Colonic mucosa (tissue), 4 donors: ENCODE measurements at regions not wholly inside any gene's neighbourhood (a gene's known extent, or its start where the extent isn't known, plus 50 kb on each side); places are given as distances from the start of the nearest gene placed in this dataset.

Experiments
- DNase-seq: peaks from one replicate; pipeline ENCODE4 v3.0.0-alpha.2; 2020
- H3K27ac ChIP-seq: fragments of 200-600 bp; one replicate; pipeline ENCODE4 v1.8.0; 2021
- H3K27me3 ChIP-seq: fragments of 200-600 bp; one replicate; pipeline ENCODE4 v1.8.0; 2021
- H3K36me3 ChIP-seq: fragments of 200-600 bp; one replicate; pipeline ENCODE4 v1.8.0; 2021
- H3K4me1 ChIP-seq: fragments of 200-600 bp; one replicate; pipeline ENCODE4 v1.8.0; 2021; ENCODE audit warnings: mild to moderate bottlenecking
- H3K4me3 ChIP-seq: fragments of 200-600 bp; one replicate; pipeline ENCODE4 v1.8.0; 2021
- H3K9ac ChIP-seq, 2 donors: one replicate each; pipeline ENCODE4 v1.7.0; 2013; ENCODE audit warnings: control low read depth in 2 of 2, low read depth in 2 of 2, low read length in 2 of 2
- H3K9me3 ChIP-seq: fragments of 200-600 bp; one replicate; pipeline ENCODE4 v1.8.0; 2021
- CTCF ChIP-seq: fragments of 200-600 bp; IDR thresholded peaks from one replicate; pipeline ENCODE4 v1.8.0; 2022; ENCODE audit warnings: antibody characterized with exemption, mild to moderate bottlenecking
- intact Hi-C: fragments of 100-400 bp; cut with DNase I; formaldehyde crosslinking; loops from one replicate; pipeline ENCODE4 v1.14.1; 2022
- donor health status: healthy.
- donor health status: DM: no; HTN: no; CAD: no.
- donor health status: DM: no; HTN: no; CAD: no.

DNA sequence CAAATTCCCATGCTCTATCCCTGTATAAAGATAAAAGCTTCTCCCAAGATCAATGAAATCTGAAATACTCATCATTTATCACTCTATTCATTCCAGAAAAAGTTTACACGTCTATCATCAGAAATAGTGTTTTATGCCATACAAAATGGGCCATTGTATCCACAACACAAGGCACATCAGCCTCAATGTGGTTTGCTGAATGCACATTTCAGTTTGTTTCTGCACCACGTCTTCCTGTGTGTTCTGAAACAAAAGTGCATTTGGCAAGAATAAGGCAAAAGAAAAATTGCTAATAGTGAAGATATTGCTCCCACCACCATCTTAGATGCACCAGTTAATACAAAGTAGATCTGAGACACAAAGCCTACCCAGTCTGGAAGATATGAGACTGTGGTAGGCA lies 89.6 kb upstream of the ETS2 start:
- intact Hi-C loops = no loop called here
- no peak for TF ChIP-seq CTCF
- no peaks in the 10 kb centered on the region for H3K4me1 ChIP-seq
- DNase-seq = no peak
- no peak overlapping the region for H3K9ac ChIP-seq
- H3K27ac ChIP-seq = no peak overlapping the region
- H3K4me3 ChIP-seq = no peak overlapping the region
- H3K9me3 ChIP-seq = no peaks in the 10 kb centered on the region
- H3K27me3 ChIP-seq = no peaks in the 10 kb centered on the region
- no peaks in the 10 kb centered on the region for H3K36me3 ChIP-seq

GRCh38 chr21:38716942-38717341 lies 88.8 kb upstream of the ETS2 start:
- Histone ChIP-seq H3K36me3 (no peaks in the 10 kb centered on the region), H3K4me3 (no peak overlapping the region), H3K27me3 (no peaks in the 10 kb centered on the region), H3K9me3 (no peaks in the 10 kb centered on the region), H3K4me1 (no peaks in the 10 kb centered on the region), H3K9ac (no peak overlapping the region), H3K27ac (no peak overlapping the region)
- no peak for TF ChIP-seq CTCF
- DNase-seq = no peak
- intact Hi-C loops = no loop called here

GRCh38 chr21:38718481-38718880 lies 87.2 kb upstream of the ETS2 start:
- no peak overlapping the region for H3K4me3 ChIP-seq
- no peaks in the 10 kb centered on the region for H3K9me3 ChIP-seq
- no peaks in the 10 kb centered on the region for H3K27me3 ChIP-seq
- H3K36me3 ChIP-seq = no peaks in the 10 kb centered on the region
- no peaks in the 10 kb centered on the region for H3K4me1 ChIP-seq
- TF ChIP-seq CTCF = no peak
- no peak overlapping the region for H3K27ac ChIP-seq
- intact Hi-C loops = no loop called here
- no peak for DNase-seq
- H3K9ac ChIP-seq = no peak overlapping the region

GRCh38 chr21:38720074-38720473 lies 85.7 kb upstream of the ETS2 start:
- Histone ChIP-seq H3K27me3 (no peaks in the 10 kb centered on the region), H3K9me3 (no peaks in the 10 kb centered on the region), H3K27ac (no peak overlapping the region), H3K36me3 (no peaks in the 10 kb centered on the region), H3K9ac (no peak overlapping the region), H3K4me3 (no peak overlapping the region), H3K4me1 (no peaks in the 10 kb centered on the region)
- intact Hi-C loops = no loop called here
- no peak for TF ChIP-seq CTCF
- no peak for DNase-seq

- TF ChIP-seq CTCF = no peak
These were observed 84.7 kb upstream of the ETS2 start for GRCh38 chr21:38721055-38721454.

GRCh38 chr21:38721958-38722357 lies 83.8 kb upstream of the ETS2 start:
- Histone ChIP-seq H3K4me3 (no peak overlapping the region), H3K36me3 (no peaks in the 10 kb centered on the region), H3K27ac (no peak overlapping the region), H3K9ac (no peak overlapping the region), H3K9me3 (no peaks in the 10 kb centered on the region), H3K4me1 (no peaks in the 10 kb centered on the region), H3K27me3 (no peaks in the 10 kb centered on the region)
- DNase-seq = no peak
- intact Hi-C loops = no loop called here
- TF ChIP-seq CTCF = no peak

More at GRCh38 chr21:38721055-38721454, 84.7 kb upstream of the ETS2 start:
- Histone ChIP-seq H3K27me3 (no peaks in the 10 kb centered on the region), H3K4me1 (no peaks in the 10 kb centered on the region), H3K9ac (no peak overlapping the region), H3K27ac (no peak overlapping the region), H3K4me3 (no peak overlapping the region), H3K9me3 (no peaks in the 10 kb centered on the region), H3K36me3 (no peaks in the 10 kb centered on the region)
- intact Hi-C loops = no loop called here
- no peak for DNase-seq
